CD1c-positive myeloid dendritic cell (primary cell): ENCODE measurements at regions not wholly inside any gene's neighbourhood (a gene's known extent, or its start where the extent isn't known, plus 50 kb on each side); places are given as distances from the start of the nearest gene placed in this dataset.

Experiments
- DNase-seq: peaks from one replicate; pipeline ENCODE4 v3.0.0-alpha.2; 2016; ENCODE audit errors: extremely low spot score

DNA sequence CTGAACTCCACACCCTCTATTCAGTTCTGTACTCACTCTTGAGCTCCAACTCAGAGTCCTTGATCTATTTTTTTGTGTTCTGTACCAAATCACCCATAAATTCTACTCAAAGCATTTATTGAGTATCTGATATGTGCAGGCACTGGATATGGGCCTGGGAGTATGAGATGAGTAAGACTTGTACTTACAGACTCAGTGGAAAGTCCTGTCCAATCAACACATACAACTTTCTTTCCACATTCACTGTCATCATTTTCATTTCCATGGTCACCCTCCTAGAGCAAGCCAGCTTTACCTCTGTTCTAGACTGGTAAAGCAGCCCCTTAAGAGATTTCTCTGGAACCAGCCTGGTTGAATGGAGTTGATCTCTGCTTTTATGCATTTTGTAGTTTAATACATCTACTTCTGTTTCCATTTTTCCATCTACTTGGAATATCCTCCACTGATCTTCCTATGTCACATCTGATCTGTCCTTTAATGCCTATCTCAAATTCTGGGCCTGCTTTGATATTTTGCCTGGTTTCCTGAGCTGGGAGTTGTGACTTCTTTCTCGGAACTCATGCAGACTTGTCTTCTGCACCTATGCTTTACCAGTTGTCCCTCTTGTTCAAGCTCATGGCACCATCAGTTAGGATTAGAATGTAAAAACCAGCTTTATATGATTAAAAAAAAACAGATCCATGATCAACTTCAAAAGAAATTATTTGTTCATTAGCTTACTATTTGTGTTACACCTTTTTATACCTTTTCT lies 96.9 kb upstream of the GLS start:
- DNase-seq = no peak

DNA sequence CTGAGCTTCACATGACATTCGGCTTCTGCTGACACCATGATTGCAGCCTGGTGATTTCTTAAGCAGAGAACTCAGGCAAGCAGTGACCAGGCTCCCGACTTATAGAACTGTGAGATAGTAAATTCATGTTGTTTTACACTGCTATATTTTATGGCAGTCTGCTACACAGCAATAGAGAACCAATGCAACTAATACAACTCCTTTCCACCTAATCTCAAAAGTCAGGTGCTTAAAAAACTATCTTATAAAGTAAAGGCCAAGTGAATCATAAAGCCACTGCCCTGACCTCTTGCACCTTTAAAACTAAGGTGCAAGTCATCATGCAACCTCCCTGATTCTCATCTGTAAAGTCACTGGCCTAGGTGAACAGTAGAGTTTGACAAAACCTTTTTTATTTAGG lies 95.3 kb upstream of the GLS start:
- no peak for DNase-seq

DNA sequence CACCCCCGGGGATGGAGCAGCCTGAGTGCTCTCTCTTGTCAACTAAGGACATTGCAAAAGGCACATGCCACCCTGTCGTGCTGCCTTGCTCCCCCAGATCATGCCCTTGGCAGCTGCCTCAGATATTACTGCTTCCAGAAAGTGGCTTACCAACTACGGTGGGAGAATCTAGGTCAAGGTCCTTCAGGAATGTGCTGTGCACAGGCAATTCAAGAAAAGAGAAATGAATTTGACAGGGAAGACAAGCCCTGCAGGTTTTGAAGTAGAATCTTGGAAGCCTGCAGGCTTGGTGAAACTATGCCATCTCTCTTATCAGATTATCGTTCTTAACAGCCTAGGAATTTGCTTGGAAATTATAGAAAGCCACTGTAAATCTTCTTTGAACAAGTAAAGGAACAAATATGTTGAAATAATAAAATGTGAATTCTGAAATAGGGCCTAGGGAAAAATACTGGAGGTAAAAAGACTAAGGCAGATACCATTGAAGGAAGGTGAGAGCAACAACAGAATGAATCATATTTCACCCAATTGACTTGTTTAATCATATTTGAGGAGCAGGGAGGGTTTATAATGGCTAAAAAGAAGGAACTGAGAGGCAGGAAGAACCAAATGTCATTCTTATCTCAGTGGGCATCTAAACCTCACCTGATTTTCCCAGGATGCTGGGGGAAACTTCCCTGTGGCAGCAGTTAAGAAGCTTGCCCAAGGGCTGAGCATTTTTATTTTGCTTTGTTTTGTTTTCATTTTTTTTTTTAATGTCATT lies 94.0 kb upstream of the GLS start:
- no peak for DNase-seq

DNA sequence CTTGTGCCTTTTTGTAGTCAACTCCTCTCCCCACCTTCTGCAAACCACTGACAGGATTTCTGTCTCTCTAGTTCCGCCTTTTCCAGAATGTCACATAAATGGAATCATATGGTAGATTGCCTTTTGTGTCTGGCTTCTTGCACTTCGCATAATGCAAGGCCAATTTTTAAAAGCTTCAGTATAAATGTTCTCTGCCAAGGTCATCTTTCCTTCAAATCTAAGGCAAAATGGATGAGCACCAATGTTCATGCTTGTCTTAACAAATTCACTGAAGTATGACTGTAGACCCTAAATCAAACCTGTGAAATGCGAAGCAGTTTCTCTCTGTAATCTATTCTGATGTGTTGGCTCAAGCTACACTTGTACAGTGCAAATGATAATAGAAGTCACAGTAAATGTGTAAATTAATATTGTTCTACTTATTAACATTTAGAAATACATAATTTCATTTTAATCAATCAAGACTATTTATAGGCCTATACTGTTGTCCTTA lies 92.8 kb upstream of the GLS start:
- DNase-seq = no peak

DNA sequence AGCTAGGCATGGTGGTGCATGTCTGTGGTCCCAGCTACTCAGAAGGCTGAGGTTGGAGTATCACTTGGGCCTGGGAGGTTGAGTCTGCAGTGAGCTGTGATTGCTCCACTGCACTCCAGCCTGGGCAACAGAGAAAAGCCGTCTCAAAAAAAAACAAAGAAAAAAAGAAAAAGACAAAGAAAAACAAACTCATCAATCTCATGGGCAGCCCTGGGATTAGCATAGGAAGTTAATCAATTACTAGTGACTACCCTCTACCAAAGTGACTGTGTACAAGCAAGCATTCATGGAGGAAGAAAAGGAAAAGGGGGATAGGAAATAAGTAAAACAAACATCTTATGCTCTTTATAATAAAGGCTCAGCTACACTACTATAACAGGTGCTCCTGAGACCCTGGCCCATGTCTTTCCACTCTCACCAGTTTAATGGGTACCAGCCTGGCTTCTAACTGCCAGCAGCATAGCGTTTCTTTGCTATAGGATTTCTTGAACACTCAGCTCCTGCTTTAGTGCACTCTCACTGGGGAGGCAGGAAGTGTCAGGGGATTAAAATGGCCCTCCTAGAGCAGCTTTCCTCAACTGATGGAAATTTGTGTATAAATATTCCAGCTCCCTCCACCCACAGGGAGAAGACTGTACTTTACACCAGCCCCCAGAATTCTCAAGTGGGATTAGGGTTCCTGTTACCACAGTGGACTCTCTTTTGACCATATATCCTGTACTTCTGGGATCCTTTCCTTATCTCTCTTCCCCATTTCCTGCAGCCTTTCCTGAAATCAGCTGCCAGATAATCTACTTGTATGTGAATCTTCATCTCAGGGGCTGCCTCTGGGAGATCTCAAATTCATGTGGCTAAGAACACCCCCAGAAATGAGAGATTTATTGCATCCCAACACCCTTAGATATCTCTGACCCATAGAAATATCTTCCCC lies 91.3 kb upstream of the GLS start:
- DNase-seq = no peak

DNA sequence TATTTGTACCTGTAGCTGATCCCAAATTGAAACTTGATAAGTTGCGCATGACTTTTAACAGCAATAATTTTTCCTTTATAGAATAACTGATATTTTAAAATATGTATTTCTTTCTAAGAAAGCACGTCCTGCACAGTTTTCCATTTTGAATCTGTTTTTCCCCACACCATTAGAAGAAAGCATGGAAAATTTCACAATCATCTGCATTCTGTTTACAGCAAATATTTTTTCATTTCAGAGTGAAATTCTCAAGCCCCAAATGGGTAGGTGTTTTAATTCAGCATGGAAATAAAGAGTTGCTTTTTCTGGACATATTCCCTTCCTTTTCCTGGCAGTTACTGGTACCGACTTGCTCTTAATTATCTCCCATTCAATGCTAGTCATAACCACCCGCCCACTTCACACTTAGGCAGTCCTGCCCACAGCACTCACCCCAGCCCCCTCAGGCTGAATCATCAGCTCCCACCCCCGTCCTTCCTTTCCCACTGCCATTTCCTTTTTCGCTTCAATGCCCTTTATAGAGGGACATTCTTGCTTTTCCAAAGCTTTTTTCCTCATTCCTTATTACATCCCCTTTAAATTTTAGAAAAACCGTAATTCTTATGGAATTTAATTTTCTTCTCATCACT lies 89.2 kb upstream of the GLS start:
- peak; percentile 75 for DNase-seq

DNA sequence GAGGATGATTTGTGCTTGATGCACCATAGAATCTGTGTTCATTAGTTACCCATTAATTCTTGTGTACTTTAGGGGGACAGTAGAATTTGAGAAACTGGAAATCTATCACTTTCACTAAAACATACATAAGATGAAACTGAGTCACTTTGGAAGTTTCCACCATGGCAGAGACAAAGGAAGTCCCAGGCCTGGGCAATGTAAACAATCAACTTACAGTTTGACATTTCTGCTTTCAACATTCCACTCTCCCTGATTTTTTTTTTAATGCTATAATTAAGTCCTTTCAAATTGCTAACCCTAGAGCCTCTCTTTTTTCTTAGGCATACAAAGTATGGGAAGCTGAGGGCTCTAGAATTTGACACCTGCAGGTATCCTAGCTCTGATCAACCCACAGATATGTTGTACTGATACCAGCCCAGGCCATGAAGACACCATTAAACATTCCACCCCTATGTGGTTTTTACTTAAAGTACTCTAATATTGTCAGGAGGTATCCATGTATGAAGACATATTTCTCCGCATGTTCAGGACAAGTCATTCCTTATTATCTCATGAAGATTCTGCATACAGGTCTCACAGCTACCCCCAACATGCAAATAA lies 88.5 kb upstream of the GLS start:
- peak; percentile 16 for DNase-seq

DNA sequence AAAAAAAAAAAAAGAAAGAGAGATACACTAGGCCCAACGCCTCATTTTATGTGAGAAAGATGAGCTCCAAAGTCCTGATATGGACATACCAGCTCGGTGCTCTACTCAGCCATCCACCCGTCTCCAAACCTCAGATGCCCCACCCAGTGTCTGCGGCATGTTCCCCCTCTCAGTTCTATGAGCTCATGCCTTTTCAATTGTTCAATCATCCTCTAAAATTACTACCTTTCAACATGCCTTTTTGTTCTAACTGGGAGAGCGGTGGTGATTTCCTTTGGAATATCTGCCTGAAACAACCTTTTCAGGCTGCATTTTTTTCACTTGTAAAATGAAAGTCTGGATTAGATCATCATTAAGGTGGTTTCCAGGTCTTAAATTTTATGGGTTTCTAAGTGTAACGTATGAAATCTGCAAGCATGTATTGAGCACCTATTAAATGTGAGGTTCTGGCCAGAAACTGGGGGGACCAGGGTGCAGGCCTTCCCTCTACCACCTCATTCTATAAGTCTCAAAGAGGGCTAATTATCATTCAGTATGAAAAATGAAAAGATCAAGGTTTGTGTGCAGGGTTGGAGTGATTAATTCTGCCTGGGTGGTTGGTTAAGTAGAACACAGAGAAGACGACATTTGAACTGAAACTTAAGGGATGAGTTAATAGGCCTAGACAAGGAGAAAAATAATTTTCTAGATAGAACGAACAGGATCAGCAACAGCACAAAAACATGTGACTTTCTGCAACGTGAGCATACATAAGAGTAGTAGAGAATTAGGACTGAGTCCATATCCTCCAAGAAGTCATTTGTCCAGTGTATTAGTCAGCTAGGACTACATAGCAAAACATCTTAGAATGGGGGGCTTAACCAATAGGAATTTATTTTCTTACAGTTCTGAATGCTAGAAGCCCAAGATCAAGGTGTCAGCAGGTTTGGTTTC lies 87.4 kb upstream of the GLS start:
- DNase-seq = no peak

DNA sequence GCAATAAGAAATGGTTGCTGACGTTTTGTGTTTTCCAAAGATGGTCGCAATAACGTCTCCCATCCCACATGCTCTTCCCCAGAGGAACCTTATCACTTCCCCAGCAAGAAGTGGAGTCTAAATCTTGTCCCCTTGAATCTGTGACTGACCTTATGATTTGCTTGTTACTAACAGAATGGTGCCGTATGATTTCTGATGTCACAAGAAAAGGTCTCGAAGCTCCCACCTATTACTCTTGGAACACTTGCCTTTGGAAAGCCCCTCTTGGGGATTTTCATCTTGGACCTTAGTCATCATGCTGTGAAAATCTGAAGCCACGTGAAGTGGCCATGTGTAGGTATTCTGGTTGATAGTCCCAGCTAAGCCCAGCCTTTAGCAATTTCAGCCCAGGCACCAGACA lies 86.2 kb upstream of the GLS start:
- no peak for DNase-seq

DNA sequence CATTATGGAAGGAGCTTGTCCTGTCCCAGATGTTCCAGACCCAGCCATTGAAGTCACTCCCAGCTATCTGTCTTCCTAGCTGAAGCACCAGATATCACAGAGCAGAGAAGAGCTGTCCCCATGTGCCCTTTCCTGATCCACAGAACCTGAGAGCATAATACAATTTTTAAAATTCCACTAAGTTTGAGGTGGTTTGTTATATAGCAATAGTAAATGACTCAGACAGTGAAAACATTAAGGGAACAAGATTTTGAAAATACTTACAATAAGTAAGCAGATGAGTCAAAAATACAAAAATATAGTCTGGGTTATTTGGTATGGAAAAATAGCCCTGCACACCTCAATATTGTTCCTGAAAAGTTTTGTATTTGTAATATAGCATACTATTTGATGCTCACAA lies 85.8 kb upstream of the GLS start:
- no peak for DNase-seq

DNA sequence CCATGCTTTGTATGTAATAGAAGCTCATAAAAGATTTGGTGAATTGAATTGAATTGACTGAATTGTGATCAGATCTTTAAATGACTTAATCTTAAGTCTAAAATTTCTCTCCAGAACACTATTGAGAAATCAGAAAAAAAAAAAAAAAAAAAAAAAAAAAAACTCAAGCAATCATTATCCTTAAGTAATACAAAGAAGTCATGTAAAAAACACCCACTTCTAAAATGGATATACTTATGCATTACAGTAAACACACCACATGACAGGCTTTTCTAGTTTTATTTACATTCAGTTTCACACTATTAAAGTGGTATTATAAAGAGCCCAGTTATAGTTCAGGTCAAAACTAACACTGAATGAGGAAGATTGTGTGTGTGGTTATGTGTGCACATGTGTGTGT lies 84.9 kb upstream of the GLS start:
- DNase-seq = no peak

DNA sequence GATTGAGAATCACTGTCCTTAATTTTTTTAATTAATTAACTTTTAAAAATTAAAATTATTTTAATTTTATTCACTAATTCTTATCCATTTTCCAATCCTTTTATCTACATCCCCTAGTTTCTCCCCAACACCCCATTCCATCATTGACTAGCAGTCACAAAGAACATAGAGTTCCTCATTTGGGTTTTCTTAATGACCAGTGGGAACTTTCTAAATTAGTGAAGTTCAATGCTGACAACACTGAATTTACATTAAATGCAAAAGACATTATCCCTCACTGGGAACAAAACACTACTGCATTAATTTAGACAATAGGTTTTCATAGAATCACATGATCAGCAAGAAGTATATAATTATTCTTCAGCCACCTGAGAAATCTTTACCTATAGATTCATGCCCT lies 80.6 kb upstream of the GLS start:
- DNase-seq = no peak

DNA sequence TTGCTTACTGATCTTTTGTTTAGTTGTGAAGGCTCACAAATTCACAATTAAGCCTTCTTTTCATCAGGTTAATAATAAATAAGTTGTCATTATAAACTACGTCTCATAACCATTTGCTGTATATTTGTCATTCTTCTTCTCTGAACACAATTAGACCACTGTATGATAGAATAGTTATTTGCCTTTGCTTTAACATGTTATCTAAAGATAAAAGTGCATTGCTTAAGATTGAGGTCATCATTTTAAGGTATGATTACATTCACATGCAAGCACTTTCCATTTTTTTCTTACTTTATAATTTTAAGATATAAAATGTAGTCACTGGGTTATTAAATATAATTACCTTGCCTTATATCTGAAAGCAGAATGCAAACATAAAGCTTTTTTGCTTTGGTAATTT lies 80.1 kb upstream of the GLS start:
- DNase-seq = no peak

DNA sequence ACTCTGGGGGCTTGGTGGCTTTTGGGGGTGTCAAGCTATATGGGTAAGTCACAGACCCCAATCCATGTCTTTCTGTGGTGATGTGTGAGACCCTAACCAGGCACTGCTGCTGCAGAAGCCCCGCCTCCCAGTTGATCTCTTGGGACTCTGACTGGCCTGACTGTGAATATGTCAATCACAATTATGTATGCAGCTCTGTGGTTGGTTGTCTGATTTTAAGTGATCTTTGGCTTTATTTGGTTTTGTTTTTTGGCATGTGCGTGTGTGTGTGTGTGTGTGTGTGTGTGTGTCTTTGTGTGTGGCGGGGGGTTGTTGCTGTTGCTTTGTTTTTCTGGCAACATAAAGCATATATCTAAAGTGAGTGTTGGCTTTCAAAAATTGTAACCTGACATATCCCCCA lies 78.5 kb upstream of the GLS start:
- no peak for DNase-seq

DNA sequence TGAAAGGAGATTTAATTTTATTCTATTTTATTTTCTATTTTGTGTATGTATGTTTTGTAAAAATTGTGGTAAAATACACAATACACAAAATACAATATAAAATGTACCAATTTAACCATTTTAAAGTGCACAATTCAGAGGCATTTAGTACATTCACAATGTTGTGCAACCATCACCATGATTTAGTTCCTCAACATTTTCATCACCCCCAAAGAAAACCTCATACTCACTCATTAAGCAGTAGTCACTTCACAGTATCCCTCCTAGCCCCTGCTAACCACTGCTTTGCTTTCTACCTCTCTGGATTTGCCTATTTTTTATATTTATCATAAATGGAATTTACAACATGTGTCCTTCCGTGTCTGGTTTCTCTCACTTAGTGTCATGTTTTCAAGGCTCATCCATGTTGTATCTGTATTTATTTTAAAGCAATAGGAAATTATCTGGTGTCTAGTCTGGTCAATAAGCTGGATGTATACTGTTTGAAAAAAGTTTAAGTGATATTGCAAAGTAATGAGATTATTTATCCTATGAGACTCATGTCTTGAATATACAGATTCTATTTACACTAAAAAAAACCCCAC lies 77.9 kb upstream of the GLS start:
- peak; percentile 12 for DNase-seq

DNA sequence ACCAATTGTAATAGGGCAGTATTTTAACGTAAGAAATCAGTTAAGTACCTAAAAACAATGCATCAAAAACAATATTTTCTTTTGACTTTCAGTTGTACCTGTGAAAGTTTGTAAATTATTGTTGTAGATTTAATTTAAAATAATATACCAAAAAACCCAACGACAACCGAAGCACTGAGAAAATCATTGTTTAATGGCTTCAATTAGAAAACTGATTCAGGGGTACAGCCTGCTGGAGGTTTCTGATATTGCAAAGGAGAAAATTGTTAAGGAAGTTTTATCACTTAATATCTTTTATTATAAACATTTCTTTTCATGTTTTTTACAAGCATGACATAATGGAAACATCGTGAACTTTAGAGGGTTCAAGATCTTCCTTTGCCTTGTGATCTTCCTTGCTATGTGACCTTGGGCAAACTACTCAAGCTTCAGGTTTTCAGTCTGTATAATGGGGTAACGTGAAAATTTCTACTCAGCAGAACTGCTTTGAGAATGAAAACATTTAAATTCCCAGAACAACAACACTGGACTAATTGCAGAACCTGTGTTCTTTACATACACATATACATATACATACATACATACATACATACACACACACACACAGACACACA lies 76.3 kb upstream of the GLS start:
- peak; percentile 49 for DNase-seq

DNA sequence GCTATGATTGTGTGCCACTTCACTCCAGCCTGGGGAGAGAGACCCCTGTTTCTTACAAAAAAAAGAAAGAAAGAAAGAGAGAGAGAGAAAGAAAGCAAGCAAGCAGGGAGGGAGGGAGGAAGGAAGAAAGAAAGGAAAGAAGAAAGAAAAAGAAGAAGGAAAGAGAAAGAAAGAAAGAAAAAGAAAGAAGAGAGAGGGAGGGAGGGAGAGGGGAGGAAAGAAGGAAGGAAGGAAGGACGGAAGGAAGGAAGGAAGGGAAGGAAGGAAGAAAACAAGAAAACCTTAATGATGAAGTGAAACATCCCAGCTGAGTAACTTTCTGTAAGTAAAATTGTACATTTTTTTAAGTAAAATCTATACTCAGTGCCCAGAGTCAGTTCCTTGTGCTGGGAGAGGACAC lies 75.5 kb upstream of the GLS start:
- no peak for DNase-seq

DNA sequence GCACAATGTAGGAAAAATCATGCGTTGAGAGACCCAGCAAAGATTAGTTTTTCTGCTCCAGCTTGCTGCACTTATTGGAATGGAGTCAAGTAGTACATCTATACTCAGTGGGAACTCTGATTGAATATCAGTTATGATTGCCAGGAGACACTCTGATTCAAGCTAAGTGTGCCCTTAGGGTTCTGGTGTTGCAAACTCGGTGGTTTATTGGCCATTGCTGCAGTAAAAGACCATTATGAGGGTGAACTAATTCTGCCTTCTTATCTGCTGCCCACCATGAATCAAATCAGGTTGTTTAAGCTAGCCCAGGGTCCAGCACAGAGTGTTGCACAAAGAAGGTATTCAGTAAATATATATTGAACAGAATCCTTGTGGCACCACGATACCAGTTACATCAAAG lies 74.8 kb upstream of the GLS start:
- DNase-seq = no peak

DNA sequence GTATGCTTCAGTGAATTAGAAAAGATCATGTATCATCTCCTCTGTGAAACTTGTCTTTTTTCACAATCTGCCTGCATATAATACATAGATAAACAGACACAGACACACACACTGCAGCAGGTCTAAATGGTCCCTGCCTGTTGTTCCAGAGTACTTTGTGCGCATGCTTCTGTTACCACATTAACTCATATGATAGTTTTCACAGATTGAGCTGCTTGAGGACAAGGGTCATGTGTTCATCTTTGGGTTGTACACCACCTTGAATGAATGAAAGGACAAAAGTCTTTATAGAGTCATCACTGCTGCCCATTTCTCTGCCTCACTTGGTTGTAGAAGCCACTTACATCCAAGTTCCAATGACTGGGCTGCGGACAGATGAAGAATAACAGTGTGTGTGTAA lies 72.7 kb upstream of the GLS start:
- DNase-seq = no peak
